SK-N-SH treated with all-trans-retinoic acid at 6 μM for 48 hours (cell line): ENCODE measurements at regions not wholly inside any gene's neighbourhood (a gene's known extent, or its start where the extent isn't known, plus 50 kb on each side); places are given as distances from the start of the nearest gene placed in this dataset.

ENCODE experiments used
- ATAC-seq: fragments of 200-7000 bp; cut with Tn5 transposase; 3 replicates; pipeline ENCODE4 v1.9.1; 2020; ENCODE audit warnings: mild to moderate bottlenecking, moderate library complexity
- ARNTL ChIP-seq: fragments of 450-650 bp; formaldehyde crosslinking; IDR thresholded peaks from 2 replicates; pipeline ENCODE4 v1.5.0; 2020; ENCODE audit warnings: low read depth, mild to moderate bottlenecking, moderate library complexity, borderline replicate concordance
- BACH2 ChIP-seq: fragments of 250-450 bp; sonication (Bioruptor Pico); IDR thresholded peaks from 2 replicates; pipeline ENCODE4 v1.9.0; 2021; ENCODE audit warnings: mild to moderate bottlenecking, borderline replicate concordance
- CSDC2 ChIP-seq: fragments of 250-450 bp; sonication (Bioruptor Pico); IDR thresholded peaks from 2 replicates; pipeline ENCODE4 v1.5.0; 2020; ENCODE audit warnings: mild to moderate bottlenecking, moderate library complexity
- ESRRG ChIP-seq: fragments of 250-450 bp; sonication (Bioruptor Pico); IDR thresholded peaks from 2 replicates; pipeline ENCODE4 v1.6.1; 2021; ENCODE audit warnings: mild to moderate bottlenecking
- ISL1 ChIP-seq: fragments of 250-450 bp; sonication (Bioruptor Pico); IDR thresholded peaks from 2 replicates; pipeline ENCODE4 v2.1.2; 2022; ENCODE audit warnings: mild to moderate bottlenecking, moderate library complexity
- OSR1 ChIP-seq: fragments of 250-450 bp; sonication (Bioruptor Pico); IDR thresholded peaks from 2 replicates; pipeline ENCODE4 v1.8.0; 2022; ENCODE audit warnings: moderate library complexity, mild to moderate bottlenecking, inconsistent platforms
- PPARA ChIP-seq: fragments of 250-450 bp; sonication (Bioruptor Pico); IDR thresholded peaks from 2 replicates; pipeline ENCODE4 v1.5.0; 2020; ENCODE audit warnings: mild to moderate bottlenecking, borderline replicate concordance
- RARB ChIP-seq: fragments of 250-450 bp; sonication (Bioruptor Pico); IDR thresholded peaks from 2 replicates; pipeline ENCODE4 v1.8.0; 2021; ENCODE audit warnings: mild to moderate bottlenecking, moderate library complexity
- TCF4 ChIP-seq: fragments of 250-450 bp; sonication (Bioruptor Pico); IDR thresholded peaks from 2 replicates; pipeline ENCODE4 v1.8.0; 2021; ENCODE audit warnings: mild to moderate bottlenecking, moderate library complexity, borderline replicate concordance
- TOX ChIP-seq: fragments of 250-450 bp; sonication (Bioruptor Pico); IDR thresholded peaks from 2 replicates; pipeline ENCODE4 v1.8.0; 2021; ENCODE audit warnings: mild to moderate bottlenecking, moderate library complexity, borderline replicate concordance
- ZFP30 ChIP-seq: fragments of 450-650 bp; formaldehyde crosslinking; IDR thresholded peaks from 2 replicates; pipeline ENCODE4 v1.5.0; 2022; ENCODE audit warnings: mild to moderate bottlenecking, moderate library complexity
- ZNF565 ChIP-seq: fragments of 450-650 bp; formaldehyde crosslinking; conservative IDR thresholded peaks from 2 replicates; pipeline ENCODE4 v1.5.0; 2020; ENCODE audit warnings: low read depth, mild to moderate bottlenecking, moderate library complexity
- ZNF70 ChIP-seq: fragments of 450-650 bp; formaldehyde crosslinking; IDR thresholded peaks from 2 replicates; pipeline ENCODE4 v1.5.0; 2020; ENCODE audit warnings: mild to moderate bottlenecking, moderate library complexity
- ZNF8 ChIP-seq: fragments of 450-650 bp; formaldehyde crosslinking; IDR thresholded peaks from 2 replicates; pipeline ENCODE4 v1.5.0; 2020; ENCODE audit warnings: mild to moderate bottlenecking, moderate library complexity
- TF ChIP-seq, protein P1 (sequence below): fragments of 250-450 bp; sonication (Bioruptor Pico); IDR thresholded peaks from 2 replicates; pipeline ENCODE4 v1.8.0; 2021; ENCODE audit warnings: low read depth, mild to moderate bottlenecking, moderate library complexity, borderline replicate concordance
- TF ChIP-seq, protein P2 (sequence below): fragments of 250-450 bp; sonication (Bioruptor Pico); IDR thresholded peaks from 2 replicates; pipeline ENCODE4 v1.5.1; 2021; ENCODE audit warnings: mild to moderate bottlenecking, moderate library complexity
- TF ChIP-seq, protein P3 (sequence below): fragments of 250-450 bp; sonication (Bioruptor Pico); IDR thresholded peaks from 2 replicates; pipeline ENCODE4 v1.5.0; 2020; ENCODE audit warnings: mild to moderate bottlenecking, moderate library complexity
- TF ChIP-seq, protein P4 (sequence below): fragments of 250-450 bp; sonication (Bioruptor Pico); IDR thresholded peaks from 2 replicates; pipeline ENCODE4 v1.5.1; 2020; ENCODE audit warnings: low read depth, mild to moderate bottlenecking, moderate library complexity
- TF ChIP-seq, protein P5 (sequence below): fragments of 250-450 bp; sonication (Bioruptor Pico); IDR thresholded peaks from 2 replicates; pipeline ENCODE4 v1.8.0; 2020; ENCODE audit warnings: mild to moderate bottlenecking, moderate library complexity, borderline replicate concordance

DNA sequence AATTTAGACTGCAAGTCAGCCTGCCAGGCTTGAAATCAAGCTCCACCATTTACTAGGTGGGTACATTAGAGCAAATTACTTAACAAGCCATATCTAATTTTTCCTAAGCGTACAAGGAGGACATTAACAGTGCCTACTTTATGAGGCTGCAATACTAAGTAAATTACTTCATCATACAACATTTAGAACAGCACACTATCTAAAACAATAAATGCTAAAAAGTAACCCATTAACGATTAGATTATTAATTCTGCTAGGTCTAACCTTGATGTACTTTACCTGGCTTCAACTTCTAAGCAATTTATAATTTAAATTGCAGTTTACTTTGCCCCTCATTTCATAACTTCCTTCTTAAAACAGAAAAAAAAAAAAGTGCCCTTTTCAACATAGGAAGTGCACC is 1155.6 kb upstream of the NCAM2 start:
- no peak for ATAC-seq
- TF ChIP-seq ESRRG (no peak), ZNF70 (CRISPR knock-in tag) (no peak), CSDC2 (CRISPR knock-in tag) (no peak), ZNF8 (CRISPR knock-in tag) (no peak), ARNTL (no peak), TCF4 (CRISPR knock-in tag) (no peak), RARB (CRISPR knock-in tag) (no peak), ISL1 (CRISPR knock-in tag) (no peak)
- TF ChIP-seq, protein P1, sequence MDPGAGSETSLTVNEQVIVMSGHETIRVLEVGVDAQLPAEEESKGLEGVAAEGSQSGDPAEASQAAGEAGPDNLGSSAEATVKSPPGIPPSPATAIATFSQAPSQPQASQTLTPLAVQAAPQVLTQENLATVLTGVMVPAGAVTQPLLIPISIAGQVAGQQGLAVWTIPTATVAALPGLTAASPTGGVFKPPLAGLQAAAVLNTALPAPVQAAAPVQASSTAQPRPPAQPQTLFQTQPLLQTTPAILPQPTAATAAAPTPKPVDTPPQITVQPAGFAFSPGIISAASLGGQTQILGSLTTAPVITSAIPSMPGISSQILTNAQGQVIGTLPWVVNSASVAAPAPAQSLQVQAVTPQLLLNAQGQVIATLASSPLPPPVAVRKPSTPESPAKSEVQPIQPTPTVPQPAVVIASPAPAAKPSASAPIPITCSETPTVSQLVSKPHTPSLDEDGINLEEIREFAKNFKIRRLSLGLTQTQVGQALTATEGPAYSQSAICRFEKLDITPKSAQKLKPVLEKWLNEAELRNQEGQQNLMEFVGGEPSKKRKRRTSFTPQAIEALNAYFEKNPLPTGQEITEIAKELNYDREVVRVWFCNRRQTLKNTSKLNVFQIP = no peak
- TF ChIP-seq, protein P2, sequence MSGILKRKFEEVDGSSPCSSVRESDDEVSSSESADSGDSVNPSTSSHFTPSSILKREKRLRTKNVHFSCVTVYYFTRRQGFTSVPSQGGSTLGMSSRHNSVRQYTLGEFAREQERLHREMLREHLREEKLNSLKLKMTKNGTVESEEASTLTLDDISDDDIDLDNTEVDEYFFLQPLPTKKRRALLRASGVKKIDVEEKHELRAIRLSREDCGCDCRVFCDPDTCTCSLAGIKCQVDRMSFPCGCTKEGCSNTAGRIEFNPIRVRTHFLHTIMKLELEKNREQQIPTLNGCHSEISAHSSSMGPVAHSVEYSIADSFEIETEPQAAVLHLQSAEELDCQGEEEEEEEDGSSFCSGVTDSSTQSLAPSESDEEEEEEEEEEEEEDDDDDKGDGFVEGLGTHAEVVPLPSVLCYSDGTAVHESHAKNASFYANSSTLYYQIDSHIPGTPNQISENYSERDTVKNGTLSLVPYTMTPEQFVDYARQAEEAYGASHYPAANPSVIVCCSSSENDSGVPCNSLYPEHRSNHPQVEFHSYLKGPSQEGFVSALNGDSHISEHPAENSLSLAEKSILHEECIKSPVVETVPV (CRISPR knock-in tag) = no peak
- TF ChIP-seq, protein P3, sequence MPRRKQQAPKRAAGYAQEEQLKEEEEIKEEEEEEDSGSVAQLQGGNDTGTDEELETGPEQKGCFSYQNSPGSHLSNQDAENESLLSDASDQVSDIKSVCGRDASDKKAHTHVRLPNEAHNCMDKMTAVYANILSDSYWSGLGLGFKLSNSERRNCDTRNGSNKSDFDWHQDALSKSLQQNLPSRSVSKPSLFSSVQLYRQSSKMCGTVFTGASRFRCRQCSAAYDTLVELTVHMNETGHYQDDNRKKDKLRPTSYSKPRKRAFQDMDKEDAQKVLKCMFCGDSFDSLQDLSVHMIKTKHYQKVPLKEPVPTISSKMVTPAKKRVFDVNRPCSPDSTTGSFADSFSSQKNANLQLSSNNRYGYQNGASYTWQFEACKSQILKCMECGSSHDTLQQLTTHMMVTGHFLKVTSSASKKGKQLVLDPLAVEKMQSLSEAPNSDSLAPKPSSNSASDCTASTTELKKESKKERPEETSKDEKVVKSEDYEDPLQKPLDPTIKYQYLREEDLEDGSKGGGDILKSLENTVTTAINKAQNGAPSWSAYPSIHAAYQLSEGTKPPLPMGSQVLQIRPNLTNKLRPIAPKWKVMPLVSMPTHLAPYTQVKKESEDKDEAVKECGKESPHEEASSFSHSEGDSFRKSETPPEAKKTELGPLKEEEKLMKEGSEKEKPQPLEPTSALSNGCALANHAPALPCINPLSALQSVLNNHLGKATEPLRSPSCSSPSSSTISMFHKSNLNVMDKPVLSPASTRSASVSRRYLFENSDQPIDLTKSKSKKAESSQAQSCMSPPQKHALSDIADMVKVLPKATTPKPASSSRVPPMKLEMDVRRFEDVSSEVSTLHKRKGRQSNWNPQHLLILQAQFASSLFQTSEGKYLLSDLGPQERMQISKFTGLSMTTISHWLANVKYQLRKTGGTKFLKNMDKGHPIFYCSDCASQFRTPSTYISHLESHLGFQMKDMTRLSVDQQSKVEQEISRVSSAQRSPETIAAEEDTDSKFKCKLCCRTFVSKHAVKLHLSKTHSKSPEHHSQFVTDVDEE (CRISPR knock-in tag) = no peak
- TF ChIP-seq, protein P4, sequence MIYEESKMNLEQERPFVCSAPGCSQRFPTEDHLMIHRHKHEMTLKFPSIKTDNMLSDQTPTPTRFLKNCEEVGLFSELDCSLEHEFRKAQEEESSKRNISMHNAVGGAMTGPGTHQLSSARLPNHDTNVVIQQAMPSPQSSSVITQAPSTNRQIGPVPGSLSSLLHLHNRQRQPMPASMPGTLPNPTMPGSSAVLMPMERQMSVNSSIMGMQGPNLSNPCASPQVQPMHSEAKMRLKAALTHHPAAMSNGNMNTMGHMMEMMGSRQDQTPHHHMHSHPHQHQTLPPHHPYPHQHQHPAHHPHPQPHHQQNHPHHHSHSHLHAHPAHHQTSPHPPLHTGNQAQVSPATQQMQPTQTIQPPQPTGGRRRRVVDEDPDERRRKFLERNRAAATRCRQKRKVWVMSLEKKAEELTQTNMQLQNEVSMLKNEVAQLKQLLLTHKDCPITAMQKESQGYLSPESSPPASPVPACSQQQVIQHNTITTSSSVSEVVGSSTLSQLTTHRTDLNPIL (CRISPR knock-in tag) = no peak
- TF ChIP-seq, all 23 proteins: peak for 0

DNA sequence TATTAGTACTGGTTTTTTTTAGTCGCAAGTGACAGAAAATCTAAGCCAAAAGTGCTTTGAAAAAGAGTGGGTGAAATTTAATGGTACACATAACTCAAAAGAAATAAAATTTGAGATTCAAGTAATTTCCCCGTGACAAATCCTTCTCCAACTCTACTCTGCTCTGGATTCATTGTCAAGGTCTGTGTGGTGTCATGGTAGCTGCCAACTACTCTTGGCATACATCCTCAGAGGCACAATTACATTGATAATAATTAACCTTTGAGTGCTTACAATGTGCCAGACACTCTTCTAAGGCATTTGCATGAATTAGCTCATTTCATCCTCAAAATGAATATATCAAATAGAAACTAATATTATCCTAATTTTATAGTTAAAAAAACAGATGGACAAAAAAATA is 1153.9 kb upstream of the NCAM2 start:
- TF ChIP-seq, protein P1 = no peak
- TF ChIP-seq CSDC2 (CRISPR knock-in tag) = no peak
- no peak for TF ChIP-seq ISL1 (CRISPR knock-in tag)
- no peak for TF ChIP-seq ZFP30 (CRISPR knock-in tag)
- no peak for ATAC-seq

DNA sequence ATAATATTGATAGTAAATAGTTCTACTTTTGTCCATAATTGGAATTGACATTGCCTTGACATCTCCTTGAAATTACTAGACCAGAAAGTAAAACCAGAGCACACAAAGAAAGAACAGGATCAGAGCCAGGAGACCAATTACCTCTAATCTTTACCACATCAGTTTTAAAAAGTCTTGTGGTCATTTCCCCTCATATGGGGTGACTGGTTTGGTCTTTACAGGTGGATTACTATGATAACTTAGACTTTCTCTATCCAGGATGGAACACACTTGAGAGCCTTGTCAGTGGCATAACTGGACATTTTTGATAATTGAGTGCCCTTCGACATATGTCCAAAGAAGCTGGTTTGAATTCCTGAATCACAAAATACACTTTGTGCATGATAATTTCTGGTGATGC is 1148.1 kb upstream of the NCAM2 start:
- TF ChIP-seq TOX (CRISPR knock-in tag) (no peak), TCF4 (CRISPR knock-in tag) (no peak), PPARA (no peak), CSDC2 (CRISPR knock-in tag) (no peak), BACH2 (CRISPR knock-in tag) (no peak)
- TF ChIP-seq, protein P1 = no peak
- TF ChIP-seq, all 23 proteins: peak for 0
- ATAC-seq = no peak

DNA sequence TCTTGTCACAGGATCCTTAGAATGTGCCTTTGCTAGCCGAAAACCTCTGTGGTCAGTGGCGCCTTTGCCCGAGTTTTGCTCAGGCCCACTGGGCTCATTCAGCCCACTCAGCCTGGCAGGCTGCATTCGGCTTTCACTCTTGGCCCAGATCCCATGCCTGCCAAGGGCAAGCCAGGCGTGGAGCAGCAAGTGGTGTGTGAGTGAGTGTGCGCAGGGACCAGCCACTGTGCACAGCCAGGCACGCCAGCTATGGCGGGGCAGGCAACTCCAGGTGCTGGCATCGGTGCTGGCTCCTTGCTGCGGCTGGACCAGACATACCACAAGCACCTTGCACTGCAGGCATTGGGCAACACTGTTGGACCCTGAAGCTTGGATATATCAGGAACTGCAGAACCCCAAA is 1145.1 kb upstream of the NCAM2 start:
- ATAC-seq = no peak
- no peak for TF ChIP-seq OSR1 (CRISPR knock-in tag)
- no peak for TF ChIP-seq RARB (CRISPR knock-in tag)
- TF ChIP-seq ZNF565 (CRISPR knock-in tag) = no peak
- no peak for TF ChIP-seq BACH2 (CRISPR knock-in tag)
- TF ChIP-seq ZNF8 (CRISPR knock-in tag) = no peak
- TF ChIP-seq, protein P2 (CRISPR knock-in tag) = no peak
- TF ChIP-seq, protein P5, sequence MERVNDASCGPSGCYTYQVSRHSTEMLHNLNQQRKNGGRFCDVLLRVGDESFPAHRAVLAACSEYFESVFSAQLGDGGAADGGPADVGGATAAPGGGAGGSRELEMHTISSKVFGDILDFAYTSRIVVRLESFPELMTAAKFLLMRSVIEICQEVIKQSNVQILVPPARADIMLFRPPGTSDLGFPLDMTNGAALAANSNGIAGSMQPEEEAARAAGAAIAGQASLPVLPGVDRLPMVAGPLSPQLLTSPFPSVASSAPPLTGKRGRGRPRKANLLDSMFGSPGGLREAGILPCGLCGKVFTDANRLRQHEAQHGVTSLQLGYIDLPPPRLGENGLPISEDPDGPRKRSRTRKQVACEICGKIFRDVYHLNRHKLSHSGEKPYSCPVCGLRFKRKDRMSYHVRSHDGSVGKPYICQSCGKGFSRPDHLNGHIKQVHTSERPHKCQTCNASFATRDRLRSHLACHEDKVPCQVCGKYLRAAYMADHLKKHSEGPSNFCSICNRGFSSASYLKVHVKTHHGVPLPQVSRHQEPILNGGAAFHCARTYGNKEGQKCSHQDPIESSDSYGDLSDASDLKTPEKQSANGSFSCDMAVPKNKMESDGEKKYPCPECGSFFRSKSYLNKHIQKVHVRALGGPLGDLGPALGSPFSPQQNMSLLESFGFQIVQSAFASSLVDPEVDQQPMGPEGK (CRISPR knock-in tag) = no peak
